ENCODE measurements at regions not wholly inside any gene's neighbourhood (a gene's known extent, or its start where the extent isn't known, plus 50 kb on each side); places are given as distances from the start of the nearest gene placed in this dataset.

GRCh38 chr15:46177219-46177618, 542.4 kb downstream of the SQOR start:
- TF ChIP-seq, protein P1, sequence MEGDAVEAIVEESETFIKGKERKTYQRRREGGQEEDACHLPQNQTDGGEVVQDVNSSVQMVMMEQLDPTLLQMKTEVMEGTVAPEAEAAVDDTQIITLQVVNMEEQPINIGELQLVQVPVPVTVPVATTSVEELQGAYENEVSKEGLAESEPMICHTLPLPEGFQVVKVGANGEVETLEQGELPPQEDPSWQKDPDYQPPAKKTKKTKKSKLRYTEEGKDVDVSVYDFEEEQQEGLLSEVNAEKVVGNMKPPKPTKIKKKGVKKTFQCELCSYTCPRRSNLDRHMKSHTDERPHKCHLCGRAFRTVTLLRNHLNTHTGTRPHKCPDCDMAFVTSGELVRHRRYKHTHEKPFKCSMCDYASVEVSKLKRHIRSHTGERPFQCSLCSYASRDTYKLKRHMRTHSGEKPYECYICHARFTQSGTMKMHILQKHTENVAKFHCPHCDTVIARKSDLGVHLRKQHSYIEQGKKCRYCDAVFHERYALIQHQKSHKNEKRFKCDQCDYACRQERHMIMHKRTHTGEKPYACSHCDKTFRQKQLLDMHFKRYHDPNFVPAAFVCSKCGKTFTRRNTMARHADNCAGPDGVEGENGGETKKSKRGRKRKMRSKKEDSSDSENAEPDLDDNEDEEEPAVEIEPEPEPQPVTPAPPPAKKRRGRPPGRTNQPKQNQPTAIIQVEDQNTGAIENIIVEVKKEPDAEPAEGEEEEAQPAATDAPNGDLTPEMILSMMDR (conservative IDR thresholded peaks at IDR 0.05; ENCODE audit: low read depth, low read length) = no peak
- TF ChIP-seq CHD1 (IDR thresholded peaks at IDR 0.05; ENCODE audit: low read depth, low read length) (no peak), POLR2A (IDR thresholded peaks at IDR 0.05; ENCODE audit: low read depth, low read length) (no peak), CEBPB (IDR thresholded peaks at IDR 0.05; ENCODE audit: low read depth, low read length) (no peak), SMC3 (IDR thresholded peaks at IDR 0.05; ENCODE audit: low read depth, low read length) (no peak), RAD21 (IDR thresholded peaks at IDR 0.05; ENCODE audit: low read length) (no peak), RFX5 (IDR thresholded peaks at IDR 0.05; ENCODE audit: low read depth, low read length) (no peak), MAZ (IDR thresholded peaks at IDR 0.05; ENCODE audit: borderline replicate concordance, low read depth, low read length) (no peak), USF2 (IDR thresholded peaks at IDR 0.05; ENCODE audit: low read depth, low read length) (no peak), FOS (IDR thresholded peaks at IDR 0.05; ENCODE audit: low read depth, low read length) (no peak)

Data from IMR-90 (cell line).